ENCODE measurements at regions not wholly inside any gene's neighbourhood (a gene's known extent, or its start where the extent isn't known, plus 50 kb on each side); places are given as distances from the start of the nearest gene placed in this dataset.

DNA sequence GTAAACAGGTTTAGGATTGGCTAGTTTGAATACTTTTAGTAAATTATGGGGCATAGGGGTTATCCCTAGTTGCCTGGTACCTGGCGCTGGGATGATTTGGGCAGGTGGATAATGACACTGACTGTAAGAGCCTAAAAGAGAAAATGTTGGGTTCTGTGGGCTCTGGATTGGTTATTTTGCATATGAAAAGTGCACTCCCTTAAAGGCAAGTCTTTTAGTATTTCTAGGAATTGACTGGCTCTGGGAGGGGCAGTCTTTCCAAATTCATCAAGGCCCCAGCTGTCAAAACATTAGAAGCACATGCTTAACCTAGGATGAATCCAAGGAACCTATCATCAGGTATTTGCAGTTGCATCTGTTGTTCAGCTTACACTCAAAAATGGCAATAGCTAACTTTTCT lies 454.6 kb upstream of the SORCS1 start:
- no peak for DNase-seq (ENCODE audit: low read depth)

DNA sequence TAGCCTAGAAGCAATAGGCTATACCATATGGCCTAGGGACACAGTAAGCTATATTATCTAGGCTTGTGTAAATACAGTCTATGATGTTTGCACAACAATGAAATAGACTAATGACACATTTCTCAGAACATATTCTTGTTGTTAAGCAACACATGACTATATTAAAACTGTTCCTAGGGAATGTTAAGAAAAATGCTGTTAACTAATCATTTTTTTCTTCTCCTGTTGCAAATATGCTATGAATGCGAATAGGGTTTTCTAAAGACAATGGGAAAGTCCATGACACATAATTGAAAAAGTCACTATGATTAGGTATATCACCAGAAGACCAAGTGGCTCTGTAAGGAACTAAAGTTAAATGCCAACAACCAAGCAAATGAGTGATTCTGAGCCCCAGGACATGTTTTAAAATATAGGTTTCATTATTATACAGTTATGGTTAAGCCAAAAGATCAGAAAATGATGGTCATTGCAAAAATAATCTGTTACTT lies 454.0 kb upstream of the SORCS1 start:
- peak; percentile 19 for DNase-seq (ENCODE audit: low read depth)

DNA sequence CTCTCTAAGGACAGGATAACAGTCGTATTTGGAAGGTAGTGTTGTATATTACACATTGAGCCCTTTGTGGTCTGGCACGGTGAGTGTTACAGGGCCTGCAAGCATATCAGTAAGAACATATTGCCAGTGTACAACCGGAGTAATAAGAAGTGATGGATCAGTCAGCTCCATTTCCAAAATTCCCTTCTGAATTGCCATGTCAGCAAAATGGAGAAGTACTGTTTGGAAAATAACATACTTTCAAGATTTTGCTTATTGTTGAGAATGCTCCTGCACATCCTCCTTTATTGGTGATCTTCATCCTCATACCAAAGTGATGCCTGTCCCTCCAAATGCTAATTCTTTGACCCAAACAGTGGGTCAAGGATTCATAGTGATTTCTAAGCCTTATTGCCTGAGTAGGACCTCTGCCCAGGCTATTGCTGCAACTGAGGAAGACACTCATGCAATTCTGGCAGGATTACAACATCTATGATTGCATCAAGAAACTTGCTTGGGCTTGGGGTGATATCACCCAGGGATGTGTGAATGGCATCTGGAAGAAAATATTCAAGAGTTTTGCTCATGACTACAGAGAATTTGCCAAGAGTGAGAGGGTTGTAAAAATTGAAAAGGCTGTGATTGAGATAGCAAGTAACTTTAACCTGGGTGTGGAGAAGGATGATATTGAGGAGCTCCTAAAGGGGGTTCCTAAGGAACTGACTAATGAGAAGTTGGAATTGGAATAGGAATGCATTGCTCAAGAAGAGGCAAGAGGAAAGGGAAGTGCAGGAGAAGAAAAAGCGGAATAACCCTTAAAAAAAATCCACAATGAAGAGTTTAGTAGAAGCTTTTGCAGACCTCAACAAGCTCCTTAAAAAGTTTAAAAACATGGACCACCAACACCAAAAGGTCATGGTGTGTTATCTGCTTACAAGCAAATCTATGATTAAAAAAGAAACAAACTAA lies 452.2 kb upstream of the SORCS1 start:
- peak; percentile 55 for DNase-seq (ENCODE audit: low read depth)

DNA sequence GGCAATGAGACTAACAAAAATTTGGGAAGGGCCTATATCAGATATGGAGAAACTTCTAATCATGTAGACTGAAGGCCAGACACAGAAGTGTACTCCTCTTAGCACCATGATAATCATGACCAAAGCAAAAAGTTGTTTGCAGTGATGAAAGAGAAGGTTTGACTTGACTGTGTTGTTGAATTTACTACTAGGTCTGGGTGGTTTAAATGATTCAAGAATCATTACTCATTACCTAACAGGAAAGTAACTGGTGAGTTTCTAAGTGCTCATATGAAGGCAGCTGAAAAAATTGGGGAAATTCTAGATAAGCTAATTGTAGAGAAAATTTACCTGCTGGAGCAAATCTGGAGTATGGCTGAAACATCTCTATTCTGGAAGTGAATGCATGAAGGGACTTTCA lies 451.5 kb upstream of the SORCS1 start:
- no peak for DNase-seq (ENCODE audit: low read depth)

DNA sequence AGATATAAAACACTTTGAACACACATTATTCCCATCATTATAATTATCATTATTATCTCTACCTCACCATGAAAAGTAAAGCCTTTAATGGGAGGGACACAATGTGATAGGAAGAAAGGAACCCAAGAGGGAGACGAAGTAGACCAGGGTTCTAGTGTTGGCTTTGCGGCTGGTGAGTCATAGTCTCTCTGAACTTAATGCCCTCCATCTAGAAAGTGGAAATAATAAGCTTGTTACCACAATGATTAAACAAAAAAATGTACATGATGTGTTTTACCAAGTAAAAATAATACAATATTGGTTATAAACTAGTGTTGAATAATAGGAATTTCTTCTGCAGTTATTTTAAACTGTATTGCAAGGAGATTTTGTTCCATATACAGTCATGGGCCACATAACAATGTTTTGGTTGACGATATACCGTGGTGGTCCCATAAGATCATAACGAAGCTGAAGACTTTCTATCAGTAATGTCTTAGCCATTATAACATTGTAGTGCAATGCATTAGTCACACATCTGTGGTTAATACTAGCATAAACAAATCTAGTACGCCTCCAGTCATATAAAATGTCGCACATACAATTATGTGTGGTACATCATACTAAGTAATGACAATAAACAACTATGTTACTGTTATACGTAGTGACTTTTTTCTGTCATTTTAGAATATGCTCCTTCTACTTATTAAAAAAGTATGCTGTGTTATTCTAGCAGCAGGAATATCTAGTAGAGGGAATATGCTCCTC lies 450.6 kb upstream of the SORCS1 start:
- DNase-seq (ENCODE audit: low read depth), result no peak

DNA sequence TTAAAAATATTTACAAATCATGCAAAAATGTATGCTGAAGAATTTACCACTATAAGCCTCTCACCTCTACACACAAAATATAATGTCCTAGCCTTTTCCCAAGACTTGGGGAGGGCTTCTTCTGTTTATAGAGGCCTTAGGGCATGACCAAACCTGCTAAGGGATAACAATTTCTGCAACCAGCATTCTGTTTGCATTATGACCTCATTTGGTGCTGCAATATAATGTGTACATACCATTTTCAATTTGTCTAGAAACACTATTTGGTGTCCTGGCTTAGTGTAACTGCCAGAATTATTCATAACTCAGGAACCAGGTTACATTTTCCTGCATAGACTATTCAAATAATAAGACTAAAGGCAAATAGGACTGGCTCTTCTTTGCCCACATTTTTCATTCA lies 446.6 kb upstream of the SORCS1 start:
- no peak for DNase-seq (ENCODE audit: low read depth)

DNA sequence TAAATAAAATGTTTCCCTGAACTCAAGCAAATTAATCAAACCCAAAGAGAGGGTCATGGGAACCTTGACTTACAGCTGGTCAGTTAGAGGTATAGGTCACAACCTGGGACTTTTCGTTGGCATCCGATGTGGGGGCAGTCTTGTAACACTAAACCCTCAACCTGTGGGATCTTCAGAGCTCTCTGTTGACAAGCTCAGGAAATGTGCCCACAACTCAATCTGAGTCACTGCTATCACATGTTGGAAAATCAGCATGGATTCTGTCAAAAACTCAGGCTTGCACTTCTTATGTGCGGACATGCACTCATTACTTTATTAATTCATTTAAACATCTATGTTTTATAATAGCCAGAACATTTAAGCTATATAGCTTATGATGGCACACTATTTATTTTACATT lies 424.6 kb upstream of the SORCS1 start:
- DNase-seq (ENCODE audit: low read depth), result peak; percentile 23

DNA sequence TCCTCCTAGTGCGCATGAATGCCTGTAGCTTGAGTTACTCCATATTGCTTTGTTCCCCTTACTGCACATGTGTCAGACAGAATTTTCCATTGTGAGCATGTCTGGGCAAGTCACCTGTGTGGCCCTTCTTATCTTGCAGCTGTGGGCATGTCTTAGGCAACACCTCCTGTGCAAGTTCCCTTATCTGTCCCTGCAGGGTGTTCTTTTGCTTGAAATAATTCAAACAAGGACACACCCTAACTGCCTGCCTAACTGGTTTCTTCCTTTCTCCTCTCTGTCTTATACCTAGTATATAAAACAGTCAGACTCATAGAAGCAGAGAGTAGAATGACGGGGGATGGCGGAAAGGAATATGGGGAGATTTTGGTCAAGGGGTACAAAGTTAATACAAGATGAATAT lies 421.1 kb upstream of the SORCS1 start:
- no peak for DNase-seq (ENCODE audit: low read depth)

DNA sequence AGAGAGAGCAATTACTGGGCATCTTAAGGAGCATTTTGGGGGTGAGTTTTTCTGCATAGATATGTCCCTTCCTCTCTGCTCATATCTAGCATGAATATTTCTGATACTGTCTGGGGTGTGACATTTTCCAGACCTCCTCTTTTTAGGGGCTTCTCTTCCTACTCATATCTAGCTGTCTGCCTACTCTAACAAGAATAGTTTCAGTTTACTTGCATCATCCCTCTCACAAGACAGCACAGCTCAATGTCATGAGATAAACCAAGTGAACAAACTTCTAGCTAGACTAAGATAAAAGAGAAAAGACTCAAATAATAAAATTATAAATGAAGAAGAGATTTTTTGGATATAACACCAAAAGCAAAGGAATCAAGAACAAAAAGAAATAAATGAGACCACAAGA lies 419.5 kb upstream of the SORCS1 start:
- no peak for DNase-seq (ENCODE audit: low read depth)

DNA sequence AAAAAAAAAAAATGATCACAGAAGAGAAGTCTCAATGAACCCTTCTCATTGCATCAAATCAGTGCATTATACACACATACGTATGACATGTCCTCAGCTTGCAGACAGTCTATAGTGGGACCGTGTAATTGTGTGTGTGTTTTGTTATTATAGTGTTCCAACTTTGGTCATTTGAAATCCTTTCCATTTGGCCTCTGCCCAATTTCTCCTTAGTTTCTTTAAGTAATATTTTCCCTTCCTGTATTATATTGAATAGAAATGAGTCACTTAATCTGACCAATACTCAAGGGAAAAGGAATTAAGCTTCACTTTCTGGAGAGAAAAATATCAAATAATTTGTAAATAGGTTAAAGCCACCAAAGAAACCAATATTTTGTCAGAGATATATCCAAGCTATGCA lies 415.5 kb upstream of the SORCS1 start:
- no peak for DNase-seq (ENCODE audit: low read depth)

DNA sequence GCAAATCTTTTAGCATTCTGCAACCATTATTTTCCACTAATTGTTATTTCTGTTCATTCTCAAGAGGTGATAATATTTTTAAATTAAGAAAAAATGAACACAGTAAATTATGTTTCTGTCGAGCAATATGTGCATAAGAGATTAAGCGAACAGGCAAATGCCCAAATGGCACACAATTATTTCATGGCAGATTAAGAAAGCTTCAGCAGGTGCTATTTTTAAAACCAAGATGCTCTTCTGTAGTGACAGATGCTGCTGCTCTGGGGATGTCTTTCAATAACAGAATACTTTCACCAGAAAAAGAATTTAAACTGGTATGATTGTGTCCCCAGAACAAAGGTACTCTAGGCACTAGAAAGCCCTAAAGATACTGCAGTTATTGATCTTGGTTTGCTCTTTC lies 412.7 kb upstream of the SORCS1 start:
- DNase-seq (ENCODE audit: low read depth), result no peak

DNA sequence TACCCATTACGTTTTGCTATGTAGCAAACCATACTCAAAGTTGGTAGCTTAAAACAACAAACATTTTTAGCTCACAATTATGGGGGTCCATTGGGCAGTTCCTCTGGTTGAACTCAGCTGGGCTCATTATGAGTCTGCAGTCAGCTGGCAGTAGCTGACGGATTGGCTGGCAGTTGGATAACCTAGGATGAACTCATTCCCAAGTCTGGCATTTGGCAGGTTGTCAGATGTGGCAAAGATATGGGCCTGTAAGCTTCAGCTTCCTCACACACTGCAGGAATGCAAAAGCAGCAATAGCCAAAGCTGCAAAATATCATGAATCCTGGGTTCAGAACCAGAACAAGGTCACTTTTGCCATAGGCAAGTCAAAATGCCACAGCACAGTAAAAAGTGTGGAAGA lies 412.2 kb upstream of the SORCS1 start:
- peak; percentile 33 for DNase-seq (ENCODE audit: low read depth)

DNA sequence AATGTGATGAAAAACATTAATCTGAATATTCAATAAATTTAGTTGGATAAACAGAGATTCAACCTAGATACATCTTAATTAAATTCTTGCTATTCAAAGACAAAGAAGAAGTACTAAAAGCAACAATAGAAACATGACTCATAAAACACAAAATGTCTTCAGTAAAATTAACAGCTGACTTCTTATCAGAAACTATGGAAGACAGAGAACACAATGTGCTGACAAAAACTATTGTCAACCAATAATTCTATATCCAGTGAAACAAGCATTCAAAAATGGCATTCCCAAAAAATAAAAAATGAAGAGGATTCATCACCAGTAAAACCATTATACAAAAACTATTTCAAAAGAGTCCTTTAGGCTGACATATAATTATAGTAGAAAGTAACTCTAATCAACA lies 400.5 kb upstream of the SORCS1 start:
- DNase-seq (ENCODE audit: low read depth), result no peak

DNA sequence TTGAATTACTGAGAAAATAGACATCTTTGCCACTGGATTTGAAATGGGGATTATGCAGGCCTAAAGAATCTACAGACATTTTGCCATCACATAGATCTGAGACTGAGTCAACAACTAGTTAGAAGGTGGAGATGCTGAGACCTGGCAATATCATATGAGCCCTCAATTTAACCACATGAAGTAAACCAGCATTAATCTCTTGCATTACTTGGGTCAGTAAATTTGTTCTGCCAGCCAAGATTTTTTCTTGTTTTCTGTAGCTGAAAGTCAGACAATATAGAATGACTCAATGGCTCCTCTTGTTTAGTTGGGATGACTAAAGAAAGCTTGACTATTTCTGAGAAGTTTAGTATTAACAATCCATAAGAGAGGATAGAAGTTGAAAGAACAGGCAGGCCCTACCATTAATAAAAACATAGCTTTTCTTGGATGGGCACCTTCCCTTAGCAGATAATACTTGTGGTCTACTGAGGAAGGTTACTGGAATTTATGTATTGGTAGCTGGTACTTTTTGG lies 396.7 kb upstream of the SORCS1 start:
- DNase-seq (ENCODE audit: low read depth), result peak; percentile 15

DNA sequence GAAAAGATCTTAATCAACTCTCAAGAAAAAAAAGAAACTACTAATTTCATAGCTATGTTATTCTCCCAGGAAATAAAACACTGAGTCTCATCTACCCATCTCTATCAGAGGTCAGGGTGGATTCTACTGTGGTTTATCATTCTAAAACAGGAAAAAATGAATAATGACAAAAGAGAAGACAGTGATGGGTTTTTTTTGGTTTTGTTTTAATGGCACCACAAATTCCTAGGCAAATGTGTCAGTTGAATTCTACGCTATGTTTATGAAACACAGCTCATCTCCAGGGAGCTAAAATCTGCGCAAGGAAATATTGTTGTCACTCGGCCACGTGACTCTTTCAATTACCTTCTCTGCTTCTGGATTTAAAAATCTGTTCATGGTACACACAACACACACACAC lies 393.4 kb upstream of the SORCS1 start:
- DNase-seq (ENCODE audit: low read depth), result no peak

DNA sequence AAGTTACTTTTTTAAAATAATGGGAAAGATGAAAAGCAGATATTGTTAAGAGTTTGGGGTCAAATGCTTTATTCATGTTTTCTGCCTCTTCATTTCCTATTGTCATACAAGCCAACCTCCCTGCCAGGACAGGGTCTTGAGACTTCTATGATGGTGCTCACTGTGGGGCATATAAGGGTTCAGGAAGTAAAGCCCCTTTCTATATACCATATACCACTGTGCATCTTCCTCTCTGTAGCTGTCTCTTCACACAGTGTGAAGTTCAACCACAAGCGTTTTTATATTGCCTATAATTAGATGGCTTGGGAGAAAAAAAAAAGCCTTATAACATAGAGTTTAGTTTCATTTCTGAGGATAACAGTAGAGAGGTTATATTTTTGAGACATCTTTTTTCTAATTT lies 389.8 kb upstream of the SORCS1 start:
- no peak for DNase-seq (ENCODE audit: low read depth)

DNA sequence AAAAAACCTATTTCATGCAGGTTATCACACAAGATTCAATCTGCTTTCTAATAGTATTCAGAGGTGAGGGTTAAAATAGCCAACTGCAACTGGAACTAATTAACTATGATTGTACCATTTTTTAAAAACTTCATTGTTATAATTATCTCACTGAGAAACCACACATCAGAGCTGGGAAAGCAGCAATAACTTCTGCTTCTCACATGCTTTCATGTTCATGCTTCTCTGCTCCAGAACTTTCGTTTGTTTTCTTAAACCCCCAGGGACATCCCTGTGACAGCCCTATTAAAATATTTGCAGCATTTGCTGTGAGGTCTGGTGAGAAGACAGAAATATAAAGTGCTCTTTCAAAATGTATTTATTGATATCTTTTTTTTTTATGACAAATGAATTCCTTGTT lies 389.0 kb upstream of the SORCS1 start:
- DNase-seq (ENCODE audit: low read depth), result peak; percentile 58

DNA sequence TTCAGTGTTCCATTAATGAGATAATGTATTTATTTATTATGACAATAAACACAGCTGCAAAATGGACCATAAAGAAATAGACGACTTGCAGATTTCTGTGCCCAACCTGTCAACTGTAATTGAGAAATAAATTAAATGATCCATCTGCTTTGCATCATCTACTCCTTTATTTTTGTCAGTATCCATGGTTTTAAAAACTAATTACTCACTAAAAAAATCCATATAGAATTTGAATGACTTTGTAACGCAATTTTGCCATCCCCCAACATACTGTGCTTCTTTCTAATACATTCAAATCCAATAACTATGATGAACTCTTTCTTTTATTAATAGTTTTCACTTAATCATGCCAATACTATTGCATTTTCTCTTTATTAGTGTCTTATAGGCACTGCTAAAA lies 388.5 kb upstream of the SORCS1 start:
- no peak for DNase-seq (ENCODE audit: low read depth)

DNA sequence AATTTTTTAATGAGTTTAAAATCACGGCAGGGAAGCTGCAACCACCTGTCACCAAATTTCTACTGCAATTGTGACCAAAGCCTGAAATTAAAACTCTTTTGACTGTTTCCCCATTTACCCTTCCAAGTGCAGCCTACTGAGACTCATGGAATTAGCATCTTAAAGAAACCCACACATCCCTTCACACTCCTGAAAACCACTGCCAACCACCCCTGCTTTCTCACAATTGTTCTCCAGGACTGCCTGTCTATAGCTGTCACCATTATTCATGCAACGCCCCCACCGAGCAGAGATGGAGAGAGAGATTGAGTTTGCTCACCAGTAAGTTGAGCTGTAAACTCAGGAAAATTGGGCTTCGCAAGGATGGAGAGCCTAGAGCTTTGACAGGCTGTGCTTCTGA lies 383.8 kb upstream of the SORCS1 start:
- DNase-seq (ENCODE audit: low read depth), result peak; percentile 29

DNA sequence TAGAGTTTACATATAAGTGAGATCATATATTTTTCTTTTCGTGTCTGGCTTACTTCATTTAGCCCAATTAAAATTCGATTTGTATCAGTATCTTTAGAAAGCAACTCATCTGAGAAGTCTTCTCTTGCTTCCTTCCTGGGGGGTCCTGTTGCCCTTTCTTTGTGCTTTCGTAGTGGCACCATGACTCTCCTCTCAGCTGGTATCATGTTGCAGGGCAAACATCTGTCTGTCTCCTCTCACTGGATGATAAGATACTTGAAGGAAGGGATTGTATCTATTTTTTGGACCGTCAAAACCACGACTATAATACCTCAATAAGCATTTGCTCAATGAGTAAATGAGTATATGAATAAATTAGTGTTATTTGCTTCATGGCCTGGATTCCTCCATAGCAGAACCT lies 382.5 kb upstream of the SORCS1 start:
- no peak for DNase-seq (ENCODE audit: low read depth)

DNA sequence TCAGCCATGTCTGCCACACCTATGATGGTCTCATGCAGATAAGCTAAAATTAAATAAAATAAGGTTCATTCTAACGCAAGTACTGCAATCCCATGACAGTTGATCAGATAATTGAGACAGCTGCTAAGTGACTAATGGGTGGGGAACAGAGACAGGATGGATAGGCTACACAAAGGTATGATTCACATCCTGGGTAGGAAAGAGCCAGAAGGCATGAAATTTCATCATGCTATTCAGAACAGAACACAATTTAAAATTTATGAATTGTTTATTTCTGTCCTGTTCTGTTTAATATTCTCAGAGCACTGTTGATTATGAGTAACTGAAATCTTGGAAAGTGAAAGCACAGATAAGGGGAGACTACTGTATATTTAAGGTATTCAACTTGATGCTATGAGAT lies 381.8 kb upstream of the SORCS1 start:
- peak; percentile 65 for DNase-seq (ENCODE audit: low read depth)

DNA sequence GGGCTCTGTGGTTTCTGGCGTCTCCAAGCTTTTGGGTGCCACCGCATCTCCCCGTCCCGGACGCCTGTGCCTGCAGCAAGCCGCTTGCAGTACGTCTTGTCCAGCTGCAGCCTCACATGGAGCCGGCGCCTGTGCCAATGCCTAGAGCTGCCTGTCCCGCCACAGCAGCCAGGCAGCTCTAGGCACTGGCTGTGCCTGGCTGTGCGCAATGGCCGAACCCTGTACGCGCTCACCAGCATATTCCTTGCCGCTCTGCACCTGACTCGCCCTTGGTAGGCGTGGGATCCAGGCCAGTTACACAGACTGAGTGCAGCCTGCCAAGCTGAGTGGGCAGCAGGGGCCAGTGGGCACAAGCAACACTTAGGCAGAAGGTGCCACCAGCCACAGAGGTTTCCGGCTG lies 381.2 kb upstream of the SORCS1 start:
- no peak for DNase-seq (ENCODE audit: low read depth)
